HepG2 (cell line): ENCODE measurements at regions not wholly inside any gene's neighbourhood (a gene's known extent, or its start where the extent isn't known, plus 50 kb on each side); places are given as distances from the start of the nearest gene placed in this dataset.

Source experiments
- ATAC-seq: fragments of 200-7000 bp; cut with Tn5 transposase; 3 replicates; pipeline ENCODE4 v1.9.1; 2020; ENCODE audit warnings: mild to moderate bottlenecking, moderate library complexity
- BruUV-seq: library from RNA; stranded (reverse); fragments of 400-500 nt; replicated peaks from 2 replicates; lab custom pipeline; 2021; lab: Mats Ljungman, UMichigan
- CTCF ChIA-PET: fragments of 300-600 bp; formaldehyde crosslinking; extraction: SDS; loops from one replicate; lab custom pipeline; 2021; ENCODE audit warnings: low total read pairs, inconsistent platforms, low intra/inter-chr PET ratio; lab: Yijun Ruan, JAX
- POLR2A ChIA-PET: fragments of 350-600 bp; sonication (Branson Sonifier 250); formaldehyde crosslinking; loops from one replicate; lab custom pipeline; 2020; ENCODE audit warnings: antibody characterized with exemption, inconsistent platforms; lab: Yijun Ruan, JAX
- DNase-seq: peaks from one replicate; pipeline ENCODE4 v3.0.0-alpha.2; 2015; ENCODE audit warnings: low spot score
- FAIRE-seq: peaks from 3 replicates; lab custom pipeline; 2011; peaks lifted over from hg19 to GRCh38; lab: Jason Lieb, UNC
- H2AFZ ChIP-seq: one replicate; pipeline ENCODE4 v1.6.1; 2011; ENCODE audit warnings: low read length, inconsistent platforms
- H3K27ac ChIP-seq: fragments of 300-600 bp; 3 replicates; pipeline ENCODE4 v1.8.0; 2011; ENCODE audit warnings: mixed run types, mild to moderate bottlenecking, mixed read lengths, low read length, inconsistent platforms; ENCODE audit not compliant: insufficient read depth; ENCODE audit errors: extremely low read length
- H3K27me3 ChIP-seq, 2 experiments: fragments of 200-600 bp in 1 of 2; 2 replicates in 1 of 2; 3 replicates in 1 of 2; pipeline versions ENCODE4 v1.6.0 to v1.8.0; 2011; ENCODE audit warnings: low read length in 2 of 2, mild to moderate bottlenecking in 2 of 2, moderate library complexity in 2 of 2, inconsistent platforms in 1 of 2; ENCODE audit not compliant: insufficient read depth in 2 of 2, control insufficient read depth in 1 of 2
- H3K36me3 ChIP-seq, 2 experiments: fragments of 200-600 bp in 1 of 2; replicated peaks in 1 of 2; 2 replicates in 1 of 2; 3 replicates in 1 of 2; pipeline versions ENCODE4 v1.5.1 to v1.8.0; 2011; ENCODE audit warnings: low read length in 2 of 2, inconsistent platforms in 1 of 2; ENCODE audit not compliant: insufficient read depth in 2 of 2, control insufficient read depth in 1 of 2
- H3K4me1 ChIP-seq: 2 replicates; pipeline ENCODE4 v1.5.1; 2012; ENCODE audit warnings: low read length, inconsistent platforms; ENCODE audit not compliant: insufficient read depth
- H3K4me2 ChIP-seq: 2 replicates; pipeline ENCODE4 v1.6.0; 2011; ENCODE audit warnings: low read depth, low read length, inconsistent platforms
- H3K4me3 ChIP-seq, 3 experiments: fragments of 200-600 bp in 1 of 3; sonication (generic), shearing (Covaris generic) in 1 of 3; replicated peaks in 1 of 3; 2 replicates each; pipeline ENCODE4 v1.5.1; 2011 to 2016; ENCODE audit warnings: low read length in 3 of 3, inconsistent platforms in 2 of 3, low read depth in 2 of 3, mild to moderate bottlenecking in 2 of 3, control low read depth in 1 of 3, mixed read lengths in 1 of 3; ENCODE audit not compliant: insufficient read depth in 1 of 3
- H3K79me2 ChIP-seq: one replicate; pipeline ENCODE4 v1.6.1; 2011; ENCODE audit warnings: low read length, inconsistent platforms; ENCODE audit not compliant: insufficient read depth
- H3K9ac ChIP-seq: 2 replicates; pipeline ENCODE4 v1.6.0; 2011; ENCODE audit warnings: mild to moderate bottlenecking, low read depth, low read length, inconsistent platforms; ENCODE audit not compliant: insufficient read depth
- H3K9me3 ChIP-seq: 2 replicates; pipeline ENCODE4 v1.5.1; 2012; ENCODE audit warnings: mild to moderate bottlenecking, low read length
- H4K20me1 ChIP-seq: 2 replicates; pipeline ENCODE4 v1.6.0; 2011; ENCODE audit warnings: inconsistent platforms, mild to moderate bottlenecking, low read length, moderate library complexity; ENCODE audit not compliant: insufficient read depth
- CBFB ChIP-seq: sonication (generic); formaldehyde crosslinking; IDR thresholded peaks from 2 replicates; pipeline ENCODE4 v1.4.0; 2020; ENCODE audit warnings: missing genetic modification reagents
- CC2D1A ChIP-seq: sonication (generic); formaldehyde crosslinking; IDR thresholded peaks from 2 replicates; pipeline ENCODE4 v1.8.1; 2023; ENCODE audit warnings: mild to moderate bottlenecking, missing genetic modification reagents
- ELF3 ChIP-seq: IDR thresholded peaks from 2 replicates; pipeline ENCODE4 v1.6.1; 2016; ENCODE audit warnings: missing genetic modification reagents, missing compliant biosample characterization
- FOSL1 ChIP-seq: sonication (generic); formaldehyde crosslinking; IDR thresholded peaks from 2 replicates; pipeline ENCODE4 v1.9.0; 2021; ENCODE audit warnings: missing genetic modification reagents, borderline replicate concordance
- FOXM1 ChIP-seq: sonication (generic); formaldehyde crosslinking; IDR thresholded peaks from 2 replicates; pipeline ENCODE4 v1.5.0; 2020; ENCODE audit warnings: missing genetic modification reagents
- HNF4A ChIP-seq: sonication (generic); formaldehyde crosslinking; IDR thresholded peaks from 2 replicates; pipeline ENCODE4 v1.4.0; 2020; ENCODE audit warnings: missing genetic modification reagents
- MEF2D ChIP-seq: sonication (generic); formaldehyde crosslinking; IDR thresholded peaks from 2 replicates; pipeline ENCODE4 v1.5.1; 2020; ENCODE audit warnings: mild to moderate bottlenecking, missing genetic modification reagents
- SMARCE1 ChIP-seq: fragments of 450-650 bp; IDR thresholded peaks from 2 replicates; pipeline ENCODE4 v1.6.1; 2017; ENCODE audit warnings: borderline replicate concordance
- SP5 ChIP-seq: IDR thresholded peaks from 2 replicates; pipeline ENCODE4 v1.6.1; 2016; ENCODE audit warnings: low read depth, borderline replicate concordance
- ZBTB38 ChIP-seq: sonication (generic); formaldehyde crosslinking; IDR thresholded peaks from 2 replicates; pipeline ENCODE4 v1.5.1; 2020; ENCODE audit warnings: mild to moderate bottlenecking, missing genetic modification reagents
- ZFAT ChIP-seq: sonication (generic); formaldehyde crosslinking; conservative IDR thresholded peaks from 2 replicates; pipeline ENCODE4 v1.8.1; 2023; ENCODE audit warnings: missing genetic modification reagents, inconsistent platforms
- ZNF101 ChIP-seq: sonication (generic); formaldehyde crosslinking; IDR thresholded peaks from 2 replicates; pipeline ENCODE4 v1.4.0; 2020; ENCODE audit warnings: mild to moderate bottlenecking, low read depth, missing genetic modification reagents, borderline replicate concordance
- ZNF34 ChIP-seq: sonication (generic); formaldehyde crosslinking; IDR thresholded peaks from 2 replicates; pipeline ENCODE4 v1.4.0; 2020; ENCODE audit warnings: mild to moderate bottlenecking, missing genetic modification reagents, borderline replicate concordance
- ZNF367 ChIP-seq: sonication (generic); formaldehyde crosslinking; IDR thresholded peaks from 2 replicates; pipeline ENCODE4 v1.4.0; 2020; ENCODE audit warnings: missing genetic modification reagents, borderline replicate concordance
- WGBS: methylation state at CpG from one replicate; pipeline ENCODE4 v1.1.6; 2017; ENCODE audit warnings: low lambda C conversion rate; 5-methylcytosine and 5-hydroxymethylcytosine counted together
- in situ Hi-C: cut with HindIII; loops from 2 replicates; pipeline ENCODE4 v1.10.0; 2017; ENCODE audit warnings: low pct_unique_long_range_greater_than_20kb; ENCODE audit not compliant: extremely low pct_ligation_motif_present
- intact Hi-C: fragments of 100-400 bp; cut with micrococcal nuclease; formaldehyde crosslinking; loops from one replicate; pipeline ENCODE4 v1.10.0; 2022; ENCODE audit not compliant: unreplicated experiment
- TF ChIP-seq, protein P1 (sequence below): sonication (generic); formaldehyde crosslinking; IDR thresholded peaks from 2 replicates; pipeline ENCODE4 v1.5.0; 2020; ENCODE audit warnings: missing genetic modification reagents
- TF ChIP-seq, protein P2 (sequence below): IDR thresholded peaks from 2 replicates; pipeline ENCODE4 v1.6.1; 2016; ENCODE audit warnings: control low read depth
- TF ChIP-seq, protein P3 (sequence below): sonication (generic); formaldehyde crosslinking; IDR thresholded peaks from 2 replicates; pipeline ENCODE4 v1.8.0; 2022; ENCODE audit warnings: missing genetic modification reagents, mild to moderate bottlenecking, borderline replicate concordance

DNA sequence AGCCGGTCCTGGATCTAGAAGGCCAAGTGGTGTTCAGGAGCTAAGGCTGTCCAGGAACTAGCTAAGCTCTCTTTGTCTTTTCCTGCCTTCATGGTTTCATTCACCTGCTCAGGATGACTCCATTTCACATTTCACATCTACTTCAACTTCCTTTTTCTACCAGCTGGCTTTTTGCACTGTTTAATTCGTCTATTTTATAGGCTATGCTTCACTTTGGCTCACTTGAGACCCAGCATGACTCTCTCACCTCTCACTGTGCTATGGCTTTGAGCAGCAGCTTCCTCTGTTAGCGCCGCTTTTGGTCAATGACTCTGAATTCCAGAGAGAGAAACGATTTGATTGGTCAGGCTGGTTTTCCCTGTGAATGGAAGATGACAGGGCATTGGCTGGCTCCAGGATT, 213.5 kb upstream of the CLNK start:
- H3K79me2 ChIP-seq = no peaks in the 10 kb centered on the region
- no peak for ATAC-seq
- DNase-seq = no peak
- no peaks in the 10 kb centered on the region for H3K36me3 ChIP-seq
- TF ChIP-seq, protein P1, sequence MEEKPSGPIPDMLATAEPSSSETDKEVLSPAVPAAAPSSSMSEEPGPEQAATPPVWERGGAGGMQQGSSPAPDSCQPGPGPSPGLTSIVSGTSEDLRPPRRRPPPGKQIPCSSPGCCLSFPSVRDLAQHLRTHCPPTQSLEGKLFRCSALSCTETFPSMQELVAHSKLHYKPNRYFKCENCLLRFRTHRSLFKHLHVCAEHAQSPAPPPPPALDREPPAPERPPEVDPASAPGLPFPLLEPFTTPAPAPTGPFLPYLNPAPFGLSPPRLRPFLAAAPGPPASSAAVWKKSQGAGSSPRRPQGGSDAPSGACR (CRISPR knock-in tag) = no peak
- TF ChIP-seq CBFB (CRISPR knock-in tag) (no peak), MEF2D (CRISPR knock-in tag) (no peak), HNF4A (no peak), ZNF367 (no peak), SMARCE1 (no peak), ZBTB38 (no peak), FOSL1 (no peak), ZNF101 (CRISPR knock-in tag) (no peak)
- H3K4me3 ChIP-seq = no peak overlapping the region
- no peak overlapping the region for H3K4me2 ChIP-seq
- H3K9ac ChIP-seq = no peak overlapping the region
- no peaks in the 10 kb centered on the region for H3K4me1 ChIP-seq
- POLR2A ChIA-PET = no interaction called here
- H2AFZ ChIP-seq = no peak overlapping the region
- no peaks in the 10 kb centered on the region for H4K20me1 ChIP-seq
- peaks cover 16% of the 10 kb centered on the region for H3K9me3 ChIP-seq
- intact Hi-C loops = no loop called here
- WGBS = 28% methylated on average over 5 of the region's 5 CpGs
- no TSS peak for BruUV-seq
- H3K27ac ChIP-seq = no peak overlapping the region
- no peaks in the 10 kb centered on the region for H3K27me3 ChIP-seq
- FAIRE-seq = no peak
- CTCF ChIA-PET = no interaction called here
- in situ Hi-C loops = no loop called here

DNA sequence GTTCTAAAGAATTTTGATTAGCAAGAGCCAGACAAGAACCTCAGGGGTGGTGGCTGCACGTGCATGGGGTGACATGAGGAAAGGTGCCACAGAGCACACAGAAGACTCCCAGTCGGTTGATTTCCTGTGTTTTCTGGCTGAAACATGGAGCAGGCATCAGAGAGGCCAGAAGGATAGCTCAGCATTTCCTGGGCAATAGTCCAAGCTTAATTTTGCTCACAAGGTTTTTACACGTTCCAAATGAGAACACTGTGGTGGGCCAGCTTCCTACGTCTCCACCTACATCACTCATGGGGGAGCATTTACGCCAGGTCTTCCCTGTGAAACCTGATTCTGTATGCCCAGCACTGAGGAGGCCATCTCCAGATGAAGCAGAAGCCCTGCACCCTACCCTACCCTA, 212.5 kb upstream of the CLNK start:
- BruUV-seq = no TSS peak
- Histone ChIP-seq H3K4me3 (no peak overlapping the region), H3K27ac (no peak overlapping the region), H3K27me3 (no peaks in the 10 kb centered on the region), H3K4me1 (no peaks in the 10 kb centered on the region), H3K9ac (no peak overlapping the region), H4K20me1 (no peaks in the 10 kb centered on the region), H2AFZ (no peak overlapping the region), H3K36me3 (no peaks in the 10 kb centered on the region), H3K9me3 (peaks cover 8% of the 10 kb centered on the region; the same call in 1 of the 2 replicates), H3K79me2 (no peaks in the 10 kb centered on the region), H3K4me2 (no peak overlapping the region)
- in situ Hi-C loops = no loop called here
- intact Hi-C loops = no loop called here
- FAIRE-seq (no peak), ATAC-seq (no peak), DNase-seq (no peak)
- CTCF ChIA-PET = no interaction called here
- WGBS = 62% methylated on average over 5 of the region's 5 CpGs
- POLR2A ChIA-PET = no interaction called here
- no peak for TF ChIP-seq SP5
- TF ChIP-seq ELF3 = no peak
- no peak for TF ChIP-seq ZFAT (CRISPR knock-in tag)
- no peak for TF ChIP-seq CC2D1A (CRISPR knock-in tag)
- TF ChIP-seq, protein P2, sequence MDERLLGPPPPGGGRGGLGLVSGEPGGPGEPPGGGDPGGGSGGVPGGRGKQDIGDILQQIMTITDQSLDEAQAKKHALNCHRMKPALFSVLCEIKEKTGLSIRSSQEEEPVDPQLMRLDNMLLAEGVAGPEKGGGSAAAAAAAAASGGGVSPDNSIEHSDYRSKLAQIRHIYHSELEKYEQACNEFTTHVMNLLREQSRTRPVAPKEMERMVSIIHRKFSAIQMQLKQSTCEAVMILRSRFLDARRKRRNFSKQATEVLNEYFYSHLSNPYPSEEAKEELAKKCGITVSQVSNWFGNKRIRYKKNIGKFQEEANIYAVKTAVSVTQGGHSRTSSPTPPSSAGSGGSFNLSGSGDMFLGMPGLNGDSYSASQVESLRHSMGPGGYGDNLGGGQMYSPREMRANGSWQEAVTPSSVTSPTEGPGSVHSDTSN = no peak
- no peak for TF ChIP-seq ZNF34 (CRISPR knock-in tag)
- TF ChIP-seq, protein P3, sequence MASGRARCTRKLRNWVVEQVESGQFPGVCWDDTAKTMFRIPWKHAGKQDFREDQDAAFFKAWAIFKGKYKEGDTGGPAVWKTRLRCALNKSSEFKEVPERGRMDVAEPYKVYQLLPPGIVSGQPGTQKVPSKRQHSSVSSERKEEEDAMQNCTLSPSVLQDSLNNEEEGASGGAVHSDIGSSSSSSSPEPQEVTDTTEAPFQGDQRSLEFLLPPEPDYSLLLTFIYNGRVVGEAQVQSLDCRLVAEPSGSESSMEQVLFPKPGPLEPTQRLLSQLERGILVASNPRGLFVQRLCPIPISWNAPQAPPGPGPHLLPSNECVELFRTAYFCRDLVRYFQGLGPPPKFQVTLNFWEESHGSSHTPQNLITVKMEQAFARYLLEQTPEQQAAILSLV (CRISPR knock-in tag) = no peak
- TF ChIP-seq FOXM1 (CRISPR knock-in tag) = no peak
